ENCODE measurements at regions not wholly inside any gene's neighbourhood (a gene's known extent, or its start where the extent isn't known, plus 50 kb on each side); places are given as distances from the start of the nearest gene placed in this dataset.

- TF ChIP-seq BACH1 (IDR thresholded peaks at IDR 0.05; ENCODE audit: low read length) (no peak), E2F6 (IDR thresholded peaks at IDR 0.05) (no peak), SIRT6 (IDR thresholded peaks at IDR 0.05; ENCODE audit: low read length) (no peak), CBX5 (IDR thresholded peaks at IDR 0.05; ENCODE audit: low read depth, low read length) (no peak)
Measured at GRCh38 chr5:103354446-103354845, 95.9 kb downstream of the MACIR start (continued).
